OCI-LY3 (cell line): ENCODE measurements at regions not wholly inside any gene's neighbourhood (a gene's known extent, or its start where the extent isn't known, plus 50 kb on each side); places are given as distances from the start of the nearest gene placed in this dataset.

Experiments used
- H2AFZ ChIP-seq: fragments of 200-600, 300-600 bp; shearing (Covaris generic); 2 replicates; pipeline ENCODE4 v1.6.0; 2014; ENCODE audit warnings: antibody characterized with exemption, low read depth, low read length
- H3K27ac ChIP-seq: fragments of 200-600, 300-600 bp; sonication (generic); 2 replicates; pipeline ENCODE4 v1.5.1; 2014; ENCODE audit warnings: mild to moderate bottlenecking, low read length, moderate library complexity, mixed read lengths
- H3K27me3 ChIP-seq: fragments of 200-600, 300-600 bp; sonication (generic); 2 replicates; pipeline ENCODE4 v1.6.1; 2014; ENCODE audit warnings: low read depth, low read length, mixed read lengths
- H3K36me3 ChIP-seq: fragments of 200-600, 300-600 bp; sonication (generic); replicated peaks from 2 replicates; pipeline ENCODE3; 2014; ENCODE audit warnings: low read depth, low read length, mixed read lengths
- H3K4me1 ChIP-seq: fragments of 300-600, 200-600 bp; sonication (generic); 2 replicates; pipeline ENCODE4 v1.6.1; 2014; ENCODE audit warnings: low read length, mixed read lengths
- H3K4me2 ChIP-seq: fragments of 200-600, 300-600 bp; sonication (generic); 2 replicates; pipeline ENCODE4 v1.6.1; 2014; ENCODE audit warnings: low read length, mixed read lengths
- H3K4me3 ChIP-seq: fragments of 300-600, 200-600 bp; sonication (generic); 2 replicates; pipeline ENCODE4 v1.5.1; 2014; ENCODE audit warnings: antibody characterized with exemption, mild to moderate bottlenecking, low read length, moderate library complexity
- H3K79me2 ChIP-seq: fragments of 300-600, 200-600 bp; shearing (Covaris generic); 2 replicates; pipeline ENCODE4 v1.6.1; 2014; ENCODE audit warnings: mild to moderate bottlenecking, low read length, mixed read lengths
- H3K9ac ChIP-seq: fragments of 300-600, 200-600 bp; shearing (Covaris generic); 2 replicates; pipeline ENCODE4 v1.6.0; 2014; ENCODE audit warnings: mild to moderate bottlenecking, low read length, moderate library complexity
- H3K9me3 ChIP-seq: fragments of 200-600, 300-600 bp; shearing (Covaris generic); 2 replicates; pipeline ENCODE4 v1.6.1; 2014; ENCODE audit warnings: low read length, mixed read lengths; ENCODE audit not compliant: insufficient read depth
- H4K20me1 ChIP-seq: fragments of 200-600, 300-600 bp; sonication (generic); 2 replicates; pipeline ENCODE4 v1.6.1; 2016; ENCODE audit warnings: low read length, mixed read lengths; ENCODE audit not compliant: insufficient read depth
- CTCF ChIP-seq: fragments of 200-600, 300-600 bp; sonication (generic); IDR thresholded peaks from 2 replicates; pipeline ENCODE4 v1.5.1; 2014; ENCODE audit warnings: antibody characterized with exemption, low read length, low read depth
- EZH2phosphoT487 ChIP-seq: fragments of 200-600 bp; shearing (Covaris generic); IDR thresholded peaks from 2 replicates; pipeline ENCODE4 v1.6.1; 2018; ENCODE audit warnings: antibody characterized with exemption, mixed run types, low read depth

DNA sequence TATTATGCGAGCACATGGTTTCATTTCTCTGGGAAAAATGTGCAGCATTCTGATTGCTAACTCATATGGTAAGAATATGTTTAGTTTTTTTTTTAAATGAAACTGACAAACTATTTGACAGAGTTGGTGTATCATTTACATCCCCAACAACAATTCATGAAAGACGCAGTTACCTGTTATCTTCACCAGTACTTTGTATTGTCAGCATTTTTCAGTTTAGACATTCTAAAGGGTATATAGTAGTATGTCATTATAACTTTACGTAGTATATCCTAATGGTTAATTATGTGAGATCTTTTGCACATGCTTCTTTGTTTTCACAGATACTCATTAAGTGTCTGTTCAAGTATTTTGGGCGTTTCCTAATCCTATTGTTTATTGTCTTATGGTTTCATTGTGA lies 891.1 kb upstream of the AGA start:
- TF ChIP-seq EZH2phosphoT487 (no peak), CTCF (no peak)
- H3K9me3 ChIP-seq: peaks cover 10% of the 10 kb centered on the region

DNA sequence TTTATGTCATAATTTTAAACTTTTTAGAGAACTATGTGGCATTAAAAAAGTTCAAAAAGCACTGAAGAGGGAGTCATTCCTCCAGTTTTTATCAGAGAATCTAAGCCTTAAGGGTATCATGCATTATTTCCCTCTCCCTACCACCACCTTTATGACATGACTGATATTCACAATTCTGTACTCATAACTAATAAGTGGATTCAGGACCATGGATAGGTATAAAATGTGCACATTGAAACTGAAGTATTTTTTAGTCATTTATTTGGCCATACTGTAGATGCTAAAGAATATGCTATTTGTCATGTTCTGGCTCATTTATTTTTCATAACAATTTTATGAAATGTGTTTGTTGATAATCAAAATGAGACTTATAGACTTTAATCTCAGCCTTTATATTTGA lies 897.5 kb upstream of the AGA start:
- Histone ChIP-seq H3K27ac (no peak overlapping the region), H3K9ac (no peak overlapping the region), H3K4me3 (no peak overlapping the region), H3K36me3 (no peaks in the 10 kb centered on the region), H3K9me3 (no peaks in the 10 kb centered on the region), H3K4me2 (no peak overlapping the region), H4K20me1 (no peaks in the 10 kb centered on the region), H3K79me2 (no peaks in the 10 kb centered on the region), H2AFZ (no peak overlapping the region), H3K4me1 (no peaks in the 10 kb centered on the region), H3K27me3 (no peaks in the 10 kb centered on the region)
- TF ChIP-seq EZH2phosphoT487 (no peak), CTCF (no peak)

More for the DNA sequence above, 891.1 kb upstream of the AGA start:
- no peak overlapping the region for H2AFZ ChIP-seq
- no peak overlapping the region for H3K27ac ChIP-seq
- H3K79me2 ChIP-seq: no peaks in the 10 kb centered on the region
- no peaks in the 10 kb centered on the region for H3K27me3 ChIP-seq
- no peaks in the 10 kb centered on the region for H3K36me3 ChIP-seq
- no peak overlapping the region for H3K4me3 ChIP-seq
- no peak overlapping the region for H3K4me2 ChIP-seq
- no peak overlapping the region for H3K9ac ChIP-seq
- H3K4me1 ChIP-seq: peaks cover 7% of the 10 kb centered on the region; the same call in 1 of the 2 replicates
- H4K20me1 ChIP-seq: no peaks in the 10 kb centered on the region

- no peak overlapping the region for H3K4me2 ChIP-seq
- H3K27me3 ChIP-seq: no peaks in the 10 kb centered on the region
- no peaks in the 10 kb centered on the region for H3K9me3 ChIP-seq
- no peak overlapping the region for H3K4me3 ChIP-seq
- H4K20me1 ChIP-seq: no peaks in the 10 kb centered on the region
- H3K27ac ChIP-seq: no peak overlapping the region
- no peaks in the 10 kb centered on the region for H3K36me3 ChIP-seq
- no peak overlapping the region for H2AFZ ChIP-seq
- no peaks in the 10 kb centered on the region for H3K4me1 ChIP-seq
- H3K9ac ChIP-seq: no peak overlapping the region
- TF ChIP-seq EZH2phosphoT487 (no peak), CTCF (no peak)
- H3K79me2 ChIP-seq: no peaks in the 10 kb centered on the region
Observed at GRCh38 chr4:178340468-178340867, 898.2 kb upstream of the AGA start.

- Histone ChIP-seq H3K79me2 (no peaks in the 10 kb centered on the region), H3K4me3 (no peak overlapping the region), H3K27me3 (no peaks in the 10 kb centered on the region), H3K4me2 (no peak overlapping the region), H4K20me1 (no peaks in the 10 kb centered on the region), H2AFZ (no peak overlapping the region), H3K9ac (no peak overlapping the region), H3K36me3 (no peaks in the 10 kb centered on the region), H3K4me1 (no peaks in the 10 kb centered on the region), H3K27ac (no peak overlapping the region), H3K9me3 (no peaks in the 10 kb centered on the region)
- TF ChIP-seq CTCF: no peak
- TF ChIP-seq EZH2phosphoT487: no peak
Observed at GRCh38 chr4:178344096-178344495, 901.9 kb upstream of the AGA start.
